GM19452 (cell line): ENCODE measurements at regions not wholly inside any gene's neighbourhood (a gene's known extent, or its start where the extent isn't known, plus 50 kb on each side); places are given as distances from the start of the nearest gene placed in this dataset.

Experiments
- ATAC-seq: cut with Tn5 transposase; IDR thresholded peaks from one replicate; pipeline ENCODE4 v1.9.1; 2021; ENCODE audit not compliant: unreplicated experiment

DNA sequence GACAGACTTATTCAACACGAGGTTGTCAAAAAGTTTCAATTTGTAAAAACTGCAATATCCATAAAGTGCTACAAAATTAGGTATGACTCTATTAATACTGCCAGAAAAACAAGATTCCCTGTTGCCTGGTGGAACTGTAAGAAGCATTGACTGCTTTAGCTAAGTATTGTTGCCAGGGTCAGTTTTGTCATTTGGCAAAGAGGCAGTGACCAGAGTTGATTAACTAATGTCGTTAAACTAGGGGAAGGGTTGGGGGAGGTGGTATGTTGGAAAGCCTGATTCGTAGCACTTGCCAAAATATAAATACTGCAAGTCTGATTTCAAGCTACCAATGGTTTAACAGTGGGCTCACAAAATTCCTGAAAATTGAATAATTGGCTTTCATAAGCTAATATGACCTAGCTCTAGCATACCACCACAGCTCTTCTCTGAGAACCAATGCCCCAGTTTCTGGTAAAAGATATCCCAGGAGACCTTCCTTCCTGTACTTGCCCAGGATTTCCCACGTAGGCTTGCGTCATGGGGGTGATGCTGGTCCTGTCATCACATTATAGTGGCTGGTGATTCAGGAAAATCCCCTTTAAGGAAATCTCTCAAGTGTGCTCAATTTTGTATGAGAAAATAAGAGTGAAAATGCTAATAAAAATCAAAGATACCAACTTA is 266.4 kb upstream of the TBC1D5 start:
- no peak for ATAC-seq

- ATAC-seq: no peak
Observed at GRCh38 chr3:18007980-18008379, 265.5 kb upstream of the TBC1D5 start.

- ATAC-seq: no peak
Observed at GRCh38 chr3:17995769-17996168, 253.3 kb upstream of the TBC1D5 start.

DNA sequence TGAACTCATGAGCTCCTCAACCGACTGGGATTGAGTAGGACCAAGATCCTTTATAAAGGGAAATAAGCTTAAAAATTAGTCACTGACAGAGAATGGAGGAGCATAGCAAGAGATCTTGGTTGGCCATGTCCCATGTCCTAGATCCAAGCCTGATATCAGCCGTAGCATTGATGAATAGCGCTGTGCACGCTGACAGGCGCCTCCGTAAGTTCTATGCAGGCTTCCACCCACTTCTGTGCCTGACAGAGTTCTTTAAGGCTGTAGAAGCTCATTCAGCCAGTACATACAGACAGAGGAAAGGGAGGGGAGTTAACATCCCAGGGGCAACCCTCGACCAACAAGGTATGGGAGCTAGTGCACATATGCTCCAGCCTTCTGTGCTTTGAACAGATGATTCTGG is 251.7 kb upstream of the TBC1D5 start:
- no peak for ATAC-seq

GRCh38 chr3:17990390-17990789 is 248.0 kb upstream of the TBC1D5 start:
- no peak for ATAC-seq

GRCh38 chr3:17986348-17986816 is 244.0 kb upstream of the TBC1D5 start:
- ATAC-seq: no peak

GRCh38 chr3:17985658-17986347 is 243.4 kb upstream of the TBC1D5 start:
- no peak for ATAC-seq

DNA sequence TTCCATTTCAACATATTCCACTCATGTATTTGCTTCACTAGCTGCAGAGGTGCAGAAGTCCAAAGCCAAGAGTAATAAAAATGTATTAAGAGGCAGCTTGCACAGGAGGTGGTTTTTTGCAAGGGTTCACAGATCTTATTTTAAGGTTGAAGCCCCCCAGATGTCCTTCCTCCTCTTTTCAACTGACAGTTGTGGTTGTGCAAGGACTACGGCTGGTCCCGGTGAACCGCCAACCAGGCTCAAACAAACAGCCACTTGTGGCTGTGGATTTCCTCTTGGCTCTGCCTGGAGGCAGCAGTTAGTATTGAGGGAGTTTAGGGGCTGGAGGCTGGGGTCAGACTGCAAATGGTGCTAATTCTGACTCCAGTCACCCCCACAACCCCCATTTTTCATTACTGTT is 240.7 kb upstream of the TBC1D5 start:
- no peak for ATAC-seq

DNA sequence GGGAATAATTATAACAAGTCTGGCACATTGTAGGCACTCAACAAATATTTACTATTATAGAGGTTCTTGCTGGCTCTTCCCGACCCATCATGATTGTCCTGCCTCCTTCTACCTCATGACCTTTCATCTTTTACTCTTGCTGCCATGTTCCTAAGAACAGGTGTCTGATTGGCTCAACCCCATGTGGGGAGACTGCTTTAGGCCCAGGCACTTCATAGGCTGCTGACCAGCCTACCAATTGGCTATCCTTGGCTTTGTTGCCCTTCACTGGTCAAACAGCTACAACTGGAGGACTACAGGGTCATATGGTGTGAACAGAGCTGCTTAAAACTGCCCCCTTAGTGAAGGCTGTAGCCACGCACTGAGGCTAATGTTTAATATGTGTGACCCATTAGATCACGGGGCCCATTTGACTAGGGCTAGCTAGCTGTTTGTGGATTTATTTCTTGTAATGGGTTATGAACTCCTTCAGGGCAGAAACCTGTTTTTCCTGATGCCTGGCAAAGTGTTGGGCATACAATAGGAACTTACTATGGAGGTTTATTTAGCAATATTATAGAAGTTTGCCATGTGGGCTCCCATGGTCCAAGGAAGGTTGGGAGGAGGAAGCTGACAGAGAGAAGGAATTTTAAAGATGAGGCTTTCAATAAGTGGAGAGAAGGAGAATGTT is 239.9 kb upstream of the TBC1D5 start:
- no peak for ATAC-seq

- ATAC-seq: no peak
Observed at GRCh38 chr3:17980863-17981262, 238.4 kb upstream of the TBC1D5 start.

DNA sequence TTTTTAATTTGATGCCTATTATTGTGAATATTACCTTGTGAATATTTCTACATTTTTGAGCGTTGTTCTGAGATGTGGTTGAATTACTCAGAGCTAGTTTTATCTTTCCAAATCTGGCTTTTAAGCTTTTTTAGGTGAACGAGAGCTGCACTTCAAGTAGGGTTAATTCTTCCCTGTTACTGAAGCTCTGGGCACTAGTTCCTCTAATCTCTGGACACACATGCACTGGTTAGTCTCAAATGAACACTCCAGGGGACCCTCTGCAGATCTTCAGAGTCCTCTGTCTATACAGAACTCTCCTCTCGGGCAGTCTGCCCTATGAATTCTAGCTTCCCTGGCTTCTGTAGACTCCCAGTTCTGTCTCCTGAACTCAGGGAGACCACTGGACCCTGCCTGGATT is 237.5 kb upstream of the TBC1D5 start:
- ATAC-seq: no peak

DNA sequence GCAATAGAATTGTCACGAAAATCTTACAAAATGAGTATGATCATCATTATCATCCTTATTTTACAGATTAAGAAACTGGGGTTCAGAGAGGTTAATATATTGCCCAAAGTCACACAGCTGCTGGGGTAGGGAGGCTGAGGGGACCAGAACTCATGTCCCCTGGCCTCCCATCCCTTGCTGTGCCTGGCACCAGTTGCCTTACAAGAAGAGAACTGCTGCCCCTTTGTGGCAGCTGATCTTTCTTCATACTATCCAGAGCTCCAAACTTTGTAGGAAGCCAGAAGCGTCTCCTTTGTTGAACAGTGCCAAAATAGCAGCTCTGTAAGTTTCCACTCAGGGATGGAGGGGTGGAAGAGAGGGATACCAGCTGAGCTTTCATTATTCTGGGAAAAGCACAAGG is 236.8 kb upstream of the TBC1D5 start:
- no peak for ATAC-seq

DNA sequence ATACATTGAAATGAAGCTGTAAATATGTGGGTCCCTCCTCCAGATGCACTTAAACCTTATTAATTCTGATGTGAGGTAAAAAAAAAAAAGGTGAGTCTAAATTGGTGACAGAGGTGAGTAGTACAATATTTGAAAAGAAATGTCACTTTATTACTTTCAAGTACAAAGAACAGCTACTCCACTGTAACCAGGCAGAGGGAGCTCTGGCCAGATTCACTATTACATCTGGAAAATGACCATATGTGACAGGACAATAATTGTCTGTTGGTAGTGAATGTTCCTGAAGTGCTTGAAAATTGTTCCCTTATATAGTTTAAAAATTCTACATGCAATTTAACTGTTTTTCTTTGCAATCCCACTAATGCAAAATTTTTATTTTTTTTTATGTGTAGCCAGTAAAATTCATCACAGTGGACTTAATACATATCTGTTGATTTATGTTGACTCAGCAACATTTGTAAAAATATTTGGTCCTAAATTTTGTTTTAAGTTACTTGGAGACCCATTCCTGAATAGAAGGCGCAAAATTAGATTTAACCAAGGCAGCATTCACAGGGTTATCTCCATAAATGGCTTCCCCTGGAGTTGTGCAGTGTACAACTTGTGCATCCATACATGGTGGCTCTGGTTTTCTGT is 231.9 kb upstream of the TBC1D5 start:
- ATAC-seq: no peak

GRCh38 chr3:17972959-17973906 is 230.8 kb upstream of the TBC1D5 start:
- ATAC-seq: no peak

DNA sequence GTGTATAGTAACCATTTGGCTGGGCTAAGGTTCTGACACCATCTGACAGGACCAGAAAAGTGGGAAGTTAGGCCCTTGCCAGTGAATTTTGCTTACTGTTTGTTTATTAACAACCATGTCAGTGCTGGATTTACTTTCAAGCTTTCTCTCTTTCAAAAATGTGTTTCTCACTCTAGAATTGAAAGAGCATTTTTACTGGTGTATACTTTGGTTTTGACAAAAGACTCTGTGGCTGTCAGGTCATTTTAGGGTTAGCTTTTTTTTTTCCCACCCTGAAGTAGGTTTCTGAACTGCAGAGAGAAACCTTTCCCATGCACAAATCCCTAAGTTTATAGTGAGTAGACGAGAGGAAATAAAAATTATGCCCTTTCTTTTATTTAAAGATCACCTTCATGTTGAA is 230.0 kb upstream of the TBC1D5 start:
- no peak for ATAC-seq

- ATAC-seq: no peak
Observed at GRCh38 chr3:17972030-17972429, 229.6 kb upstream of the TBC1D5 start.

DNA sequence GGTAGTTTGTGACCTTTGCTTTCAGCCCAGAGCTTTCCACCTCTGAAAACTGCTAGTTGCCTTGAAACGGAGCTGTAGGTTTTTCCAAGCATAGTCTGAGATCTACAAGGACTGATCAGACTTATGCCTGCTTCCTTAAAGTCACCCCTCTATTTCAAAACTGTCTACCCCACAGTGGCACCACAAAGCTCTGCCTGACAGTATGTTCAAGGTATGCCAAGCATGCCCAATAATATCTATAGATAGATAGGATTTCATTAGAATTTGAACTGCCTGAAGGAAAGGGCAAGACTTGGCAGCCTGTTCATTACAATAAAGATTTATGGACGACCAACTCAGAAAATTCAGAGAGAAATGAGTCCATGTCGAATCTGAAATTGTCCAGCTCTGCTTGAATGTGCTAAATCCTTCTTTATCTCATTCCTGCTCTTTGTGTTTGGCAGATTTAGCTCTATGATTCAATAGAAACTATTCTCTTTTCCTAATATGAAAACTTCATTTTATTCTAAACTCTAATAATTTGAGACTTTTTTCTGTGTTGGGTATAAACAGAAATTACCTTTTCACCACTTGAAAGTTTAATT is 227.6 kb upstream of the TBC1D5 start:
- no peak for ATAC-seq

GRCh38 chr3:17969244-17969643 is 226.8 kb upstream of the TBC1D5 start:
- no peak for ATAC-seq

- ATAC-seq: no peak
Observed at GRCh38 chr3:17967953-17968607, 225.6 kb upstream of the TBC1D5 start.

DNA sequence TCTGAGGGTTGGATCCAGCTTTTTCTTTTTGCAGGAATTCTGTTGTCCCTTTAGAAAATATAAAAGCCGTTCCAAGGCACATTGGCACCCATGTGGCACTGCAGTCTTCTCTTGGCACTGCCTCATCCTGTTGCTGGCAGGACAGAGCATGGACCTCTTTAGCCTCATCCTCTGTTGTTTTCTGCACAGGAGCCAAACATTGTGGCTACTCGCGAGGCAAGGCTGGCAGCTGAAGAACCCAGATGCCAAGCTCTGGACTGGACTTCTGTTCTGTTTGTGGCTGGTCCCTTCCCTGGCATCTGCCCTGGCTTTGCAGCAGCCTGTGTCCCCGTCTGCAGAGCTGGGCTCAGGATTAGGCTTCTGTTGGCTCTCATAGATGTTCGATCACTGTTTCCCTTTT is 224.7 kb upstream of the TBC1D5 start:
- no peak for ATAC-seq
